SHP77 treated with DMSO at 0.1 percent for 48 hours (cell line): ENCODE measurements at regions not wholly inside any gene's neighbourhood (a gene's known extent, or its start where the extent isn't known, plus 50 kb on each side); places are given as distances from the start of the nearest gene placed in this dataset.

ENCODE experiments used
- DNase-seq: peaks from one replicate; lab custom pipeline; 2025; lab: John Stamatoyannopoulos, UW

DNA sequence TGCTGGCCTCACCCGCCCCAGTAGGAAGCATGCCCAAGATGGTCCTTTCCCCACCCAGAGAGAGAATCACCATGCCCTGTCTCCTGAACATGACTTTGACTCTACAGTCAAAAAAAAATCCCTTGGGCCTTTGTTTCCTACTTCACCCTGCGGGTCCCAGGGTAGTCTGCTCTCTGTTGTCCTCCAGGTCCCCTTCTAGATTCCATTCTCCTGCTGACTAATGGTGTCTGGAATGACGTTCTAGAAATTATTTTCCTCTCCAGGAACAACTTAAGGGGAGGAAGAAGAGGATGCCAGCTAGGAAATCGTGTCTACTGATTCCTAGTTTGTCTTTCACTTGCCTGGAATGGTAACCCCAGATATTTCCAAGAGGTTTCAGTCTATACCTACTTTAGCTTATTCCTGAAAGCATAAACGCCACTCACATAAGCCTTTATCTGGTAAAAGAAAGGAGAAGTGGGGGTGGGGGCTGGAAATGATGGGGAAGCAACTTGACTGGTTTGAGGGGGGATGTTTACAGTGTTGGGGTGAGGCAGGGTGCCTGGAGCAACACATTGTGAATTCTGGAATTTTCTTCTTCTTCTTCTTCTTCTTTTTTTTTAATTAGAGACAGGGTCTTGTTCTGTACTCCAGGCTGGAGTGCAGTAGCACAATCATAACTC, 93.9 kb downstream of the SNX18 start:
- DNase-seq, result no peak

DNA sequence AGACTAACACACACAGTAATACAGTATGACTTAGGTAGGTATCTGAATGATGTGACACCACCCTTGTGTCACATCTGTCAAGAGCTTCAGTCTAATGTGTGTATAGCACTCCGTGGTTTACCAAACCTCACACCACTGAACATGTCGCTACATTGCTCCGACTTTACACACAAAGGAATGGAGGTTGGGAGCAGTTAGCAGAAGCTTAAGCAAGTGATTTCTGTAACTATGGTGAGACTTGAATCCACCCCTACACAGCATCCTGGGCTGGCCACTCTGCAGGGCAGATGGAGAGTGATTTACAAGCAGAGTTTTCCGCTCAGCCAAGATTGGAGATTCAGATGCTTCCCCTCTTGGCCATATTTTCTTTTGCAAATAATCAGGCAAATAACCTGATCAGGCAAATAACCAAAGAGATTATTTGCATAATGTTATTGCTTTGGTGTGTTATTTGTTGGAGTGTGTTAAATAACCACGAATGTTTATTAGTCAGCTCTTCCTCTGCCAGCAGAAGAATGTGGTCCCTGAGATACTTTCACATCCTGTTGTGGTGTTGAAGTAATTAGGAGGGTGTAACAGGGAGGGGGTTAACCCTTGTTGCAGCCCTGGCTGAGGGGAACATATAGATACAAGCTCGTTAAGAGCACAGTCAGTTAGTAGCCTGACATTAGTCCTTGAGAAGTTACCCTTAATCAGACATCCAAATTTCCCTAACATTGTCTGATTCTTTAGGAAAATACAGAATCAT, 92.8 kb downstream of the SNX18 start:
- no peak for DNase-seq

DNA sequence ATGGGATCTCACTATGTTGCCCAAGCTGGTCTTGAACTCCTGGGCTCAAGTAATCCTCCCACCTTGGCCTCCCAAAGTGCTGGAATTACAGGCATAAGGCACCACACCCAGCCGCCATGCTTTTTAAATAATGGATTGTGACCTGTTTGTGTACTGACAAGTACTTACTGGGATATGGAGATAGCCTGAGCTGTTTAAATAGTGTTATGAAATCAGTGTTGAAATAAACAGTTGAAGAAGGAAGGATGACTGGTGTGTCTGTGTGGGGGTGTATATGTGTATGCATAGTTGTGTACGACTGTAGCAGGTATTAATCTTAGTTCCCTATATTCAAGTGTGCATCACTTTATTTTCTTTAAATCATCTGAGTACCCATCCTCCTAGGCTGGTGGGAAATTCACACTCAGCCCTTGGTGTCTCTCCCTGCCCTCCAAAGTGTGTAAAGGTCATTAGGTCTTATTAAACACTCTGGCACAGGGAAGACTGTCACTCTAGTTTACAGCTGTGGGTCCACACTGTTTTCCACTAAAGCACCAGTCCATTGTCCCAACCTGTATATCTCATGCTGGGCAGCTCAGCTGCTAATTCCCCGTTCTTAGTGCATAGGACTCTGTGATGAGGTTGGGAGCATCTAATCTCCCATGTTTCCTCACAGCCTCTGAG, 91.0 kb downstream of the SNX18 start:
- DNase-seq, result no peak

DNA sequence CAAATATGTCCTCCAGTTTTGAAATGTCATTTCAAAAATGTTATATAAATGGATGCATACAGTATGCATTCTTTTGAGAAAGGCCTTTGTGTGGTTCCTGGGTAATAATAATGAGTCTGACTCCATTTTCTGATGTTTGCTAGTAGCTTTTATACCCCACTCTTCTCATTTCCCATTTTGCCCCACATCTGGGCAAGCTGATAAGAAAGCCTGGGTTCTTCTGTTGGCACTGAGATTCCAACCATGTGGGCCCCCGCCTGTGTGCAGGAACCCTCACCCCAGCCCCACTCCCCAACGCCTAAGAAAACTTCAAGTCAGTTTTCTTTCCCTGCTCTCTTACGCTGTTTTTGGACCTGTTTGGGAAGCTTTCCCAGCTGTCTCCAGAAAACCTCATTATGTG, 89.4 kb downstream of the SNX18 start:
- DNase-seq, result no peak

DNA sequence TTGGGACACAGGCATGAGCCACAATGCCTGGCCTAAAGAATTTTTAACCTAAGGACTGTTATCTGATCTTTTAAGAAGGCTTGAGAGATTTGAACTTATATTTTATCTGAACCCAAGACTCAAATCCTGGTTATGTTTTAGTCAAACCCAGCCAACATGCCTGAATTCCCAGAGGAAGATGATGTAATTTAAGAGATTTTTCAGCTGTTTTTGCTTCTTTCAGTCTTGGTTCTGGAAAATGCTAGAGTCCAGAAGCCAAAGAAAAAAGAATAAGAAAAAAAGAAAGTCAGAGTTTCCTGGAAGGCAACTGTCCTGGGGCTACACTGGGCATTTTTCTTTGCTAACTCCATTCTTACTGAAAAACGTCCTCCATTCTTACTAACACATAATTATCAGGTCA, 85.8 kb downstream of the SNX18 start:
- DNase-seq, result no peak

DNA sequence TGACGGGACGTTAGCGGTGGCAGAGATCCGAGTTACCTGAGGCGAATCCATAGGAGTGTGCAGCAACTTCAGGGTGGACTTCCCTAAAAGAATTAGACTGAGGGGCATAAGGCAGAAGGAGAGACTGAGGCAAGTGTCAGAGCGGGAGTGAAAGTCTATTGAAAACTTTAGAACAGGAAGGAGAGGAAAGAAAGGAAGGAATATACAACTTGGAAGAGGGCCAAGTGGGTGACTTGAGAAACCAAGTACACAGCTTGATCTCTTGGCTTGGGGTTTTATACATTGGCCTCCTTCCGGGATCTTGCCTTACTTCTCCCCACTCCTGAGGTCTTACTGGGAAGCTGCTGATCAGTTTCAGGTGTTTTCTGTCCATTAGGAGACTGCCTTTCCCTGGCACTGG, 84.9 kb downstream of the SNX18 start:
- no peak for DNase-seq

DNA sequence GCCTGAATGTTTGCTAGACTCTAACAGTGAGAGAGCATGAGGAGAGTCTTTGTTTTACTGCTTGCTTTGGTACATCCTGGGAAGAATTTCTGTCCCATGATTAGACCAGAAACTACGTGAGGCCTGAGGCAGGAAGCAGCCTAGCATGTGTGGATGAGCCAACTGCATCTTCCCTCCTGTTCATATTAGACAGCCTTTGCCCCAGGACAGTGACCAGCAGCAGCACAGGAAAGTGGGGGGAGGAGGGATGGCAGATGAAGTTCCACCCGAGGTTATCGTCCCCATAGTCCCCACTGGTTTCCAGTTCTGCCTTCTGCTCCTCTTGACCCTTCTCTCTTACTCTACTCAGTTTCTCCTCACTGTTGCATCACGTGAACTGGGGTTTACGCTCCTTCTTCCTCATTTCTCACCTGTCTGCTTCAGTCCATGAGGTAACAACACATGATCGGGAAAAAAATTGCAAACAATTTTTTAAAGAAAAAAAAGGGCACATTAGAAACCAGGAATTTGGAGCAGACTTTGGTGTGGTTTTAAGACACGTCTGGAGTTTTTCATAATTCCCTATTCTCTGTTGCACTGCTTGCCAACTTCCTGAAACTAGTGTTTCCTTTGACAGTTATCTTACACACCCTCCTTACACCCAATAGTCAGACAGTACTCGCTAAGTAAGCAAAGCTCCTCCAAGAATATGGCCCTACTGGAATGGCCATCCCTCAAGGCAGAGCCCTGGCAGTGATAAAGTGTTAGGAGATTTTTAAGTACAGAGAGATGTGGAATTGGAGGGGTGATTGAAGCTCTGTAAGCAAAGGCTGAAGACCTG, 84.1 kb downstream of the SNX18 start:
- DNase-seq, result no peak
